GM12874 (cell line): ENCODE measurements at regions not wholly inside any gene's neighbourhood (a gene's known extent, or its start where the extent isn't known, plus 50 kb on each side); places are given as distances from the start of the nearest gene placed in this dataset.

Experiments
- CTCF ChIP-seq: IDR thresholded peaks from 2 replicates; pipeline ENCODE4 v1.5.1; 2011; ENCODE audit warnings: low read depth, mild to moderate bottlenecking, control low read depth, low read length, moderate library complexity; ENCODE audit not compliant: insufficient read depth

GRCh38 chr5:62046191-62046590, 259.8 kb upstream of the KIF2A start:
- no peak for TF ChIP-seq CTCF

GRCh38 chr5:62051747-62052146, 254.3 kb upstream of the KIF2A start:
- no peak for TF ChIP-seq CTCF

GRCh38 chr5:62059960-62060359, 246.0 kb upstream of the KIF2A start:
- no peak for TF ChIP-seq CTCF

DNA sequence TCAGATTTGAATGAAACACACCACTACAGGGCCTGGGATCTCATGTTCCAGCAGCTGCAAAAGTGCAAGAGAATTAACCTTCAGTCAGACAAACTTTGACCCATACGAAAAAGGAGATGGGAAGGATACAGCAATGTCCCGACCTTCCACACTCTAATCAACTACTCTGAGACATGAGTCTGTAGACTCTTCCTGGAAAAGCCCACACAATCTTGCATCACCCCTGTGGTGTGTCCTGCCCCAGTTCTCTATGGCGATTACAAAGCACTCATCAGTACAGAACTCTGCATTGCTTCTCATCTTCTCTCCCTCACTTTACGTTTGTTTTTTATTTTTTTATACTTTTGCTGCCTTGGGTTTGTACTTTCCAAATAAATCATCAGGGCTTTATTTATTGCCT, 241.0 kb upstream of the KIF2A start:
- no peak for TF ChIP-seq CTCF

- TF ChIP-seq CTCF = no peak
Observed at GRCh38 chr5:62066761-62067277, 239.2 kb upstream of the KIF2A start.

DNA sequence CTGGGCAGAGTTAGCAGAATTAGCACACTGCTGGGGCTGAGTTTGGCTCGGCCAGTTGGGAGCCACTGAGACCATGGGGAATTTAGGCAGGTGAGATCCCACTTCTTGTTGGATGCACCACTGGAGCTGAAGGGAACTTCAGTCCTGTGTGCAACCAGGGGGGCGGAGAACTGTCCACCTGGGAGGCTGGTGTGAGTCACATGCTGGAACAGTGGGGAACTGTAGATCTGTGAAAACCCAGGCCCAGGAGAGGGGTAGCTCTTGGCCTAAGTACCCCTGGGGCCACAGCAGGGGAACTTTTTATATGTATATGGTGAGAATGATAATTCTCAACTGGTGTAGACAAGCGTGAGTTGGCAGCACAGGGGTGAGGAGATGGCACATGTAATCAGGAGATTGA, 237.5 kb upstream of the KIF2A start:
- TF ChIP-seq CTCF = no peak

- no peak for TF ChIP-seq CTCF
Observed at GRCh38 chr5:62077387-62077786, 228.6 kb upstream of the KIF2A start.

DNA sequence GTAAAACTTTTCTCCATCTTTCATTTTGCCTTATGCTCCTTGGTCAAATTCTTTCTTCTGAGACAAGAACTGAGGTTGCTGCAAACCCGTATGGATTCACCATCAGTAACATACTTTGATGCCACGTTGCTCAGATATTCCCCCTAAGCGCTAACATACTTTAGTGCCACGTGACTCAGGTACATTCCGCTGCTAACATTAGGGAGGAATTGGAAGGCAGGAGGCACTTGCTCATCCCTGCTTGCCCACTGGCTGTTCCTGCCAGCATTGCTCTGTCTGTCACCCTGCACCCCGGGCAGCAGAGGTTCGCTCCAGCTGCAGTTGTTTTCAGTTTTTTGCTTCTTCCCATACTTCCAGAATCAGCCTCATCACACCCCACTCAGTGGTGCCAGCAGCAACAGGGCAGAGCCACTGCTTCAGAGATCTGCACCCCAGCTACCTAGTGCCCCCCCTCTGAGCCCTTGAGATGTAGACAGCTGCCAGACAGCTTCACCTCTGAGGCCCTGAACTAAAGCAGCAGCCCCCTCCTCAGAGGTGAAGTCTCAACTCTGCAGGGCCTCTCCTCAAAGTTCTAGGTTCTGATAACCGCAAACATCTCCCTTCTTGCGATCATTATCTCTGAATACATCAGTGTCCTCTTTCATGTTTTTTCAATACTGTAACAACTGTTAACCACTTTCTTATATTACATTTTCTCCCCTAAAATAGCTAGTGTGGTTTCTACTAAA, 228.0 kb upstream of the KIF2A start:
- TF ChIP-seq CTCF = no peak
